Epithelial cell of proximal tubule (primary cell): ENCODE measurements at regions not wholly inside any gene's neighbourhood (a gene's known extent, or its start where the extent isn't known, plus 50 kb on each side); places are given as distances from the start of the nearest gene placed in this dataset.

Source experiments
- DNase-seq: peaks from one replicate; pipeline ENCODE4 v3.0.0-alpha.2; 2011; ENCODE audit warnings: low read depth
- H3K4me3 ChIP-seq: 2 replicates; pipeline ENCODE4 v1.5.1; 2011; ENCODE audit warnings: low read depth, mild to moderate bottlenecking, low read length
- CTCF ChIP-seq: conservative IDR thresholded peaks from 2 replicates; pipeline ENCODE4 v1.5.1; 2012; ENCODE audit warnings: low read depth, mild to moderate bottlenecking, low read length

GRCh38 chr11:106466521-106467080, 389.1 kb downstream of the AASDHPPT start:
- no peak for TF ChIP-seq CTCF
- H3K4me3 ChIP-seq = no peak overlapping the region
- peak; percentile 58 for DNase-seq

DNA sequence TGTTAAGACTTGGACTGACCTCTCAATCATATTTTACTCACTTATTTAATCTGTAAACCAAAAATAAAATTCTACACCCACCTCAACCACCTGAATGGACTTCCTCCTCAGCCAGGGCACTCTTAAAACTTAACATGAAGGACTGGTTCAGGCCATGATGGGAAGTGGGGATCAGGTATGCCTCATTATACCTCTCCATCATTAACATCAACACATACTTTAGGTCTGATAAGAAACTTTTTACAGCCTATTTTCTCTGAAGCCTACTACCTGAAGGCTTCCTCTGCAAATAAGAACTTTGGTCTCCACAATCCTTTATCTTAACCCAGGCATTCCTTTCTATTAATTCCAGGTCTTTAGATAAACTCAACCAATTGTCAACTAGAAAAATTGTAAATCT, 390.0 kb downstream of the AASDHPPT start:
- TF ChIP-seq CTCF = no peak
- no peak overlapping the region for H3K4me3 ChIP-seq
- DNase-seq = no peak

GRCh38 chr11:106468086-106468485, 390.6 kb downstream of the AASDHPPT start:
- TF ChIP-seq CTCF = no peak
- H3K4me3 ChIP-seq = no peak overlapping the region
- peak; percentile 10 for DNase-seq

DNA sequence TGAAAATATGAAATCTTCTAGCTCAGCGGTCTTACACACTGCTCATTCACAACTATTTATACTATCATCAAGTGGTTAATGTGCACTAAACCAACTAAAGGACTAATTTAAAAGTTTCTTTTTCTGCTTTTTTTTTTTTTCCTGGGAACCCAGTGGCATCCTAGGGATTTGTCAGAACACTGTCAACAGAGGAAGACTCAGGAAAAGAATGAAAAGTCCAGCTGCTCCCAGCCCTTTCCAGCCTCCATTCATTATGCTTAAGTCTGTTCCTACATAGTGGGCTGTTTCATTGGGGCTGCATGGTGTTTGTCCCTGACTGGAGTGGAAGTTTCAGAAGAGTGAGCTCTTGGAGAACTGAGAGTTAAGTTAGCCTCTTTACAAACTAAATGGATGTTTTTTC, 391.1 kb downstream of the AASDHPPT start:
- no peak for TF ChIP-seq CTCF
- H3K4me3 ChIP-seq = no peak overlapping the region
- no peak for DNase-seq

DNA sequence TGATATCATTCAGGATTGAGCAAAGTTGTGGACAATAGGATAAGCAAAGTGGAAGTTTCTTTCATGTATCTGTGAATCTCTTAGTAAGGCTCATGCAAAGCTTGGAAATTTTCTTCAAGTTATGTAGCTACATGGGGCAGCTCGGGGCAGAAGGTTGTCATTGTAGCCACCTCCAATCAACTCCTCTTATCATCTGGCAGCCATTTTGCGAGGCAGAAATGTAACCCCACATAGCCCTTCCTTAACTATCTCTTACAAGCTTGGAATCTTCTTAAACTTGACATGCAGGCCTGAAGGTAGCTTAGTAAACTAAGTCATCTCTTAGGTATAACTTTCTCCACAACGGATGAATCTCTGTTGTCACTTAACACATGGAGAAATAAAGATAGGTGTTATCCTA, 392.8 kb downstream of the AASDHPPT start:
- no peak for DNase-seq

GRCh38 chr11:106471276-106471675, 393.8 kb downstream of the AASDHPPT start:
- H3K4me3 ChIP-seq = no peak overlapping the region
- no peak for DNase-seq
- TF ChIP-seq CTCF = no peak

More for the DNA sequence above, 392.8 kb downstream of the AASDHPPT start:
- TF ChIP-seq CTCF = no peak
- H3K4me3 ChIP-seq = no peak overlapping the region

- DNase-seq = no peak
- H3K4me3 ChIP-seq = no peak overlapping the region
- no peak for TF ChIP-seq CTCF
Observed at GRCh38 chr11:106473089-106473722, 395.7 kb downstream of the AASDHPPT start.
